ENCODE measurements at regions not wholly inside any gene's neighbourhood (a gene's known extent, or its start where the extent isn't known, plus 50 kb on each side); places are given as distances from the start of the nearest gene placed in this dataset.
"Not testable (repeated sequence)": the region's sequence is repeated elsewhere in the genome, so short reads cannot be mapped to it uniquely, and the experiment has no call there.

GRCh38 chr13:84784443-84785153, 902.3 kb upstream of the SLITRK1 start:
- no peak for DNase-seq

GRCh38 chr13:84777316-84777715, 895.0 kb upstream of the SLITRK1 start:
- DNase-seq = no peak

- no peak for DNase-seq
Observed at GRCh38 chr13:84776593-84776992, 894.3 kb upstream of the SLITRK1 start.

- DNase-seq = not testable (repeated sequence)
Observed at GRCh38 chr13:84775920-84776319, 893.6 kb upstream of the SLITRK1 start.

- no peak for DNase-seq
Observed at GRCh38 chr13:84774111-84774510, 891.8 kb upstream of the SLITRK1 start.

DNA sequence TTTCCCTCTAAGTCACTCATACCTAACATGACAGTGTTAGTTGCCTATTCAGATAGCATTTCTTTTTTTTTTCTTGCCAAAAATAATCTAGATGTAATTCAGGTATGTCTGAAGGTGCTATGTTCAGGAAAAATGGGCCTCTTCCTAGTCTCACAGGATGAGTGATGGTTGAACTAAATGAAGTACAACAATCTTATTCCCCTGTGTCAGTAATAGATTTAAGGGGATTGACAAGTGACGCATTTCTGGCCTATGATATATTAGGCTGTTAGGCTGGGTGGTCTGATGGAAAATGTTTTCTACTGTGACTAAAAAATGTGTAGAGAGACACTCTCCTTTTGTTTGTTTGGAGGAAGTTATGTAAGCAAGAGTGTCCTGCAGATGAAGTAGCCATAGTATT, 878.7 kb upstream of the SLITRK1 start:
- no peak for DNase-seq

DNA sequence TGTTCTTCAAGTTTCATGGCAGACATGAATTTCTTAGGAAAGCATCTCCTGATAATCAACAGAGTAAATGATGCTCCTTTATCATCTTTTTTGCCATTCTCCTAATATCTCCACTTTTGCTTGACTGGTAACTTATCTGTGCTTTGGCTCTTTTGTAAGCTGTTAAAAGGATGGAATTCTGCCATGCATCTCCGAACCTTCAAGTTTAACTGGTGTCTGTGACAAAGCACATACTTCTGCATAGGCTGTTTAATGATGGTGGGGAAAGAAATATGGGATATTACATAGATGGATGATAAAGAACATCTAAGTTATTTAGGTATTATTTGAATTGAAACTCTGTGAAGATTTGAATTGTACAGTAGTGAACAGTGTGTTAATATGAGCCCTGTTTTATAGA, 866.9 kb upstream of the SLITRK1 start:
- DNase-seq = no peak

- no peak for DNase-seq
Observed at GRCh38 chr13:84745051-84745551, 862.8 kb upstream of the SLITRK1 start.

DNA sequence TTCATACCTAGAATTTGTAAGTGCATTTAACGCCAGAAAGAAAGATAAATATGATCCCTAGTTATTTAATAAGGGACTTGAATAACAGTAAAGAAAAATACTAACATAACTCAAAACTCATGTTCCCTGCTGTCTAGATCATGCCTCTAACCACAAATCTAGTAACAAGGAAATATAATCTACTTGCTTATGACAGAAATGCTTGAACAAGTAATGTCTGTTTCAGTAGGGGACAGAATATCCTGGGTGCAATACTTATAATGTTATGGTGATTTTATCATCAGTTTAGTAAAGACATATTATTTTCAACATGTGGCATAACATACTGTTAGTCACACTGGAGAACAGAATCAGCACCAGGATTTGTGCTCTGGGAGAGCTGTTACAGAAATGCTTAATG, 861.9 kb upstream of the SLITRK1 start:
- no peak for DNase-seq

GRCh38 chr13:84741253-84741652, 859.0 kb upstream of the SLITRK1 start:
- no peak for DNase-seq

DNA sequence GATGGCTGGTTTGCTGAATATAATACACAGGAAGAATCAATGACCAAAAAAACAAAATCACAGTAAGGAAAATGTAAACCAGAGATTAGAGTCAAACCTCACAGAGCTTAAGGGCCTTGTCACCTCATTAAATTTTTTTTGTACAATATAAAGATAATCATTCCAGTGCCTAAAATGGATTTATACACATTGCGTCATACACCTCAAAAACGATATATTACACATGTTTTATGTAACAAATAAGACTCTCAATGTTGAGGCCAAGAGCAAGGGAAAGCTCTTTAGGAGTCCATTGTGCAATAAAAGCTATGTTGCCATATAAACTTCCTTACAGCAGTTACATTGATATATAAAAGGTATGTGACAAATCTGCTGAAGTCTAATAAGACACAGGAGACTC, 856.7 kb upstream of the SLITRK1 start:
- DNase-seq = no peak

DNA sequence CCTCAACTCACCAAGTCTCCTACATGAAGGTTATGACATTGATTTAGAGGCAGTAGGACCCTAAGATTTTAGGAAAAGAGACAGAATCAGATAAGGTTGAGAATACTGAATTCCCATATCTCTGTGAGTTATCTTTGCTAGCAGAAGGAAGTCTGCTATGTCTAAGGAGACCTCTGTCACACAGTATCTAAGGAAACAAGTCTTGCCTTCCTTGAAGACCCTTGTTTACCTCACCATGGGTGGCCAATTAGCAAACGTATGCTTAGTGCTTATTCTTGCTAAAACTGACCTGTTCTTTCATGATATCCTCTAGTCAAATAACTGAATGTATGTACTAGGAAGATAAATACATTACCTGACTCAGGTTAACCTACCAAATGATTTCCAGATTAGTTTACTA, 855.4 kb upstream of the SLITRK1 start:
- DNase-seq = no peak

- no peak for DNase-seq
Observed at GRCh38 chr13:84730376-84730775, 848.1 kb upstream of the SLITRK1 start.

DNA sequence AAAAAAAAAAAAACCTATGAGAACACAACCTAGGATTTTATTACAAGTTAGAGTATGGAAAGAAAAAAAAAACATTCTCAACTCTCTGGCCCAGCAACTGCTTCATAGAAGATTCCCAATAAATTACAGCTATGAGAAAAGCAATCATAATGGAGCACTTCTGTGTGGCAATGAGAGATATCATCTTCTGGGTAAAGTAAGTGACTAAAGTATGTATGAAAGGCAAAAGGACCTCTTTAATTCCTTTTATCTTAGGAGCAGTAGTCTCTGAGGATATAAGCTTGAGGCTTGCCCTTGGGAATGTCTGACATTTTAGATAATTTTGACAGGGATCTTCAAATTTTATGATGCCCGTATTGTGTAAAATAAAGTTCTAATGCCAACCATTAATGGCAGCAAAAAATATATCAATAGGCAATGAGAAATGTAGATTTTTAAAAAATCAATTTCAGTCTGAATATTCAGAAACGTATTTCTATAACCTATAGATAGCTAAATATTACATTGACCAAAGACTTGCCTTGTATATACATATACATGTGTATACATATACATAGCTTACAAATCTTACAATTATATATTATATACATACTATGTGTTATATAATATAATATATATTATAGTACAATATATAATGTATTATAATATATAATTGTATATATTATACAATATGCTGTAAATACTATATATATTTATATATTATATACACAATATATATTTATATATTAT, 823.9 kb upstream of the SLITRK1 start:
- DNase-seq = no peak

- no peak for DNase-seq
Observed at GRCh38 chr13:84702174-84702573, 819.9 kb upstream of the SLITRK1 start.

DNA sequence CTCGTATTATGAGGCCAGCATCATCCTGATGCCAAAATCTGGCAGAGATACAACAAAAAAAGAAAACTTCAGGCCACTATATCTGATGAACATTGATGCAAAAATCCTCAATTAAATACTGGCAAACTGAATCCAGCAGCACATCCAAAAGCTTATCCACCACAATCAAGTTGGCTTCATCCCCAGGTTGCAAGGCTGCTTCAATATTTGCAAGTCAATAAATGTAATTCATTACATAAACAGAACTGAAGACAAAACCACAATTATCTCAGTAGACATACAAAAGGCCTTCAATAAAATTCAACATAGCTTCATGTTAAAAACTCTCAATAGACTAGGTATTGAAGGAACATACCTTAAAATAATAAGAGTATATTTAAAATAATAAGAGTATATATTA, 815.3 kb upstream of the SLITRK1 start:
- not testable (repeated sequence) for DNase-seq

- no peak for DNase-seq
Observed at GRCh38 chr13:84686973-84687372, 804.7 kb upstream of the SLITRK1 start.

DNA sequence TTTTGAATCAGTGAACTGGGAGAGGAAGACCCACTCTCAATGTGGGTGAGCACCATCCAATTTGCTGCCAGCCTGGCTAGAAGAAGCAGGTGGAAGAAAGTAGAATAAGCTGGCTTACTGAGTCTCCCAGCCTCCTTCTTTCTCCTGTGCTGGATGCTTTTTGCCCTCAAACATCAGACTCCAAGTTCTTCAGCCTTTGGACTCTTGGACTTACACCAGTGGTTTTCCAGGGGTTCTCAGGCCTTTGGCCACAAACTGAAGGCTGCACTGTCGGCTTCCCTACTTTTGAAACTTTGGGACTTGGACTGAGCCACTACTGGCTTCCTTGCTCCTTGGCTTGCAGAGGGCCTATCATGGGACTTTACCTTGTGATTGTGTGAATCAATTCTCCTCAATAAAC, 804.2 kb upstream of the SLITRK1 start:
- DNase-seq = no peak

- DNase-seq = no peak
Observed at GRCh38 chr13:84684804-84685203, 802.5 kb upstream of the SLITRK1 start.

DNA sequence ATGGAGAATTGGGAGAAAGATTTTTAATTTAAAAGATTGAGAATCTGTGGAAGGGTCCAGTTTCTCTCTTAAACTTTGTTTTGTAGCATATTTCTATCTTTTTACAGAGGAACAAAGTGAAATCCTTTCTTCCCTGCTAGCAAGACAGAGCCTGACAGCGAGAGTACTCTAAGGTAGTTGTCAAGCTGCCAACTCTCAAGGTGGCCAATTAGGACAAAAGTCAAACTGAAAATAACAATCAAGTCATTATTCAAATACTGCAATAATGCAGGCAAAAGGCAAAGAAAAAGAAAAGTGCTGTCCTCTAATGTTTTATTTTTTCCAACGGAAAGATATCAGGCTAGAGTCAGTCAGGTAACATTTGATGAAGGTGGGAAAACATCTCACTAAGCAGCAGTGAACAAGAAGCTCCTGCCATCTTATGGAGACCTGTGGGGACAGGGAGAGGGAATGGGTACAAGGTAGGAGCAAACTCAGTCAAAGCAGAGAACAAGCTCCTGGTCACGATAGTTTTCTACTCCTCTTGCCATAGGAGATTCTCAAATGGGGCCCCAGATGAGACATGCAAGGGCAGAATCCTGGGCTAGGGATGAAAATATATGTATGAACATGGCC, 801.9 kb upstream of the SLITRK1 start:
- no peak for DNase-seq

DNA sequence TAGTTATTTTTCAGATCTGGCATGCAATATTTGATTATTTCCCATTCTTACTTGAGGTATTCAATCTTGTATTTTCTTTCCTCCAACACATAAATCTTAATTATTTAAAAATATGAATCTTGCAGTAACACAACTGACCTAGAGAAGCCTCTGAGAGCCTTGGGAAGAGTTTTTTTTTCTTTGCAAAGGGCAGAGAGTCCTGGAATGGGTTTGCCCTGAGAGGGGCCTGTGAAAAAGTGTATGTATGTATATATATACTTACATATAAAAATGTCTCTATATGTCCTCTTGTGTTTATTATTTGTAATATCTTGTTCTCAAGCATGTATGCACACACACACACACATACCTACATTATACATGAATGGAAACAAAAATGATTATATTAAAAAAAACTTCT, 801.2 kb upstream of the SLITRK1 start:
- no peak for DNase-seq

DNA sequence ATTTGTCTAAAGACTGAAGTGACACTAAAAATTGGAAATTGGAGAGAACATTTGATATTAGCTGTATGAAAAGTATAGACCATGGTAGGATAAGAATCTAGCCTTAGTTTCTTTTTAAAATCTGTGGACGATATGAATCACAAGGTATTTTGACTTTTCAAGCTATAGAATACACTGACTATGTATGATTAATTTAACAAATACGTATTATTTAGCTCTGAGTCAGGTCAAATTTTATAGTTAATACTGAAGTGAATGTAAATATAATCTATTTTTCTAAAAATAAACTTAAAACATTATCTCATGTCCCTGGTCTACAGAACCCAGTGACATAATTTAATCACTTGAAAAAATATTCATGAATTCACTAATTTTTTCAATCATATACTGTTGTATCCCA, 795.6 kb upstream of the SLITRK1 start:
- DNase-seq = no peak

GRCh38 chr13:84672616-84673015, 790.3 kb upstream of the SLITRK1 start:
- no peak for DNase-seq

Measured in nucleus accumbens (tissue), 56 donors.